Upper lobe of right lung (tissue), 1 donor: ENCODE measurements at regions not wholly inside any gene's neighbourhood (a gene's known extent, or its start where the extent isn't known, plus 50 kb on each side); places are given as distances from the start of the nearest gene placed in this dataset.

Source experiments
- ATAC-seq: fragments of 200-7000 bp; cut with Tn5 transposase; one replicate; pipeline ENCODE4 v1.9.1; 2020; ENCODE audit warnings: mild to moderate bottlenecking, moderate library complexity
- DNase-seq: peaks from one replicate; pipeline ENCODE4 v3.0.0-alpha.2; 2020
- H3K27ac ChIP-seq: fragments of 200-600 bp; one replicate; pipeline ENCODE4 v1.8.0; 2022
- H3K27me3 ChIP-seq: fragments of 200-600 bp; one replicate; pipeline ENCODE4 v1.8.0; 2022; ENCODE audit warnings: mild to moderate bottlenecking
- H3K36me3 ChIP-seq: fragments of 200-600 bp; one replicate; pipeline ENCODE4 v1.8.0; 2022
- H3K4me1 ChIP-seq: fragments of 200-600 bp; one replicate; pipeline ENCODE4 v1.8.0; 2022
- H3K4me3 ChIP-seq: fragments of 200-600 bp; one replicate; pipeline ENCODE4 v1.8.0; 2022; ENCODE audit warnings: mild to moderate bottlenecking
- H3K9me3 ChIP-seq: fragments of 200-600 bp; one replicate; pipeline ENCODE4 v1.8.0; 2022
- intact Hi-C: fragments of 100-400 bp; cut with DNase I; formaldehyde crosslinking; loops from one replicate; pipeline ENCODE4 v1.11.0; 2022
- TF ChIP-seq, protein P1 (sequence below): fragments of 200-600 bp; IDR thresholded peaks from one replicate; pipeline ENCODE4 v1.8.0; 2022; ENCODE audit warnings: antibody characterized with exemption
- donor health status: DM: no; HTN: yes; CAD: no; lungs with severe emphysema.

DNA sequence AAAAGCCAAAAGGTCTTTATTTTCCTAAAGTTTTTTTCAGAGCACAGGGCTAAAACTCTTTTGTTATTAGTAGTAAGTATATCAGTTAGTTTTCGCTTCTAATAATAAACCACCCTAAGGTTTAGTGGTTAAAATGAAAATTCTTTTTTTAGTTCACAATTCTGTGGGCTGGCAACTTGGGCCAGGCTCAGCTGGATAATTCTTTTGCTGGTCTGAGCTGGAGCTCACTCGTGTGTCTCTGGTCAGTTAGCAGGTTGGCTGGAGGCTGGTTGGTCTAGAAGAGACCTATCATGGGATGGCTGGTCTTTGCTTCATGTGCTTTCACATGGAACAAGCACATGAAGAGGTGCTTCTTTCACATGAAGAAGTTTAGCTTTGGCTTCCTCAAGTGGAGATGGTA, 227.1 kb upstream of the LCORL start:
- Histone ChIP-seq H3K36me3 (no peaks in the 10 kb centered on the region), H3K9me3 (no peaks in the 10 kb centered on the region), H3K27ac (no peak overlapping the region), H3K4me3 (no peak overlapping the region), H3K27me3 (no peaks in the 10 kb centered on the region), H3K4me1 (no peaks in the 10 kb centered on the region)
- intact Hi-C loops: no loop called here
- no peak for DNase-seq
- TF ChIP-seq, protein P1, sequence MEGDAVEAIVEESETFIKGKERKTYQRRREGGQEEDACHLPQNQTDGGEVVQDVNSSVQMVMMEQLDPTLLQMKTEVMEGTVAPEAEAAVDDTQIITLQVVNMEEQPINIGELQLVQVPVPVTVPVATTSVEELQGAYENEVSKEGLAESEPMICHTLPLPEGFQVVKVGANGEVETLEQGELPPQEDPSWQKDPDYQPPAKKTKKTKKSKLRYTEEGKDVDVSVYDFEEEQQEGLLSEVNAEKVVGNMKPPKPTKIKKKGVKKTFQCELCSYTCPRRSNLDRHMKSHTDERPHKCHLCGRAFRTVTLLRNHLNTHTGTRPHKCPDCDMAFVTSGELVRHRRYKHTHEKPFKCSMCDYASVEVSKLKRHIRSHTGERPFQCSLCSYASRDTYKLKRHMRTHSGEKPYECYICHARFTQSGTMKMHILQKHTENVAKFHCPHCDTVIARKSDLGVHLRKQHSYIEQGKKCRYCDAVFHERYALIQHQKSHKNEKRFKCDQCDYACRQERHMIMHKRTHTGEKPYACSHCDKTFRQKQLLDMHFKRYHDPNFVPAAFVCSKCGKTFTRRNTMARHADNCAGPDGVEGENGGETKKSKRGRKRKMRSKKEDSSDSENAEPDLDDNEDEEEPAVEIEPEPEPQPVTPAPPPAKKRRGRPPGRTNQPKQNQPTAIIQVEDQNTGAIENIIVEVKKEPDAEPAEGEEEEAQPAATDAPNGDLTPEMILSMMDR: no peak
- no peak for ATAC-seq

DNA sequence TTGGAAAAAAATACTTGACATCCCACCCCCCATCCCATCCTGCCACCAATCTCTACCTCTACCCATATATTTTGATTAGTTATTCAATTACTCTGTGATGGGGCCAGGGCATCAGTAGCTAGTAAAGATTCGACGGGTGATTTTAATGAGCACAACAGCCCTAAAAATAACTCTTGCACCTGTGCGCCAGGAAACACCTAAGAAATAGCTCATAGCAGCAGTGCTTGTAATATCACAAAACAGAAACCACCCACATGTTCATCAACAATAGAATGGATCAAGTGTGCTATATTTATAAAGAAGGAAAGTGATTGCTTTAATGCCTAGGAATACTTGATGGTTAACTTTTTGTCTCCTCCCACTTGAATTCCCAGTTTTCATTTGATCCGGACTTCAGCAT, 225.6 kb upstream of the LCORL start:
- intact Hi-C loops: no loop called here
- DNase-seq: no peak
- Histone ChIP-seq H3K27me3 (no peaks in the 10 kb centered on the region), H3K4me1 (no peaks in the 10 kb centered on the region), H3K4me3 (no peak overlapping the region), H3K27ac (no peak overlapping the region), H3K9me3 (no peaks in the 10 kb centered on the region), H3K36me3 (no peaks in the 10 kb centered on the region)
- no peak for ATAC-seq
- TF ChIP-seq, protein P1: no peak

DNA sequence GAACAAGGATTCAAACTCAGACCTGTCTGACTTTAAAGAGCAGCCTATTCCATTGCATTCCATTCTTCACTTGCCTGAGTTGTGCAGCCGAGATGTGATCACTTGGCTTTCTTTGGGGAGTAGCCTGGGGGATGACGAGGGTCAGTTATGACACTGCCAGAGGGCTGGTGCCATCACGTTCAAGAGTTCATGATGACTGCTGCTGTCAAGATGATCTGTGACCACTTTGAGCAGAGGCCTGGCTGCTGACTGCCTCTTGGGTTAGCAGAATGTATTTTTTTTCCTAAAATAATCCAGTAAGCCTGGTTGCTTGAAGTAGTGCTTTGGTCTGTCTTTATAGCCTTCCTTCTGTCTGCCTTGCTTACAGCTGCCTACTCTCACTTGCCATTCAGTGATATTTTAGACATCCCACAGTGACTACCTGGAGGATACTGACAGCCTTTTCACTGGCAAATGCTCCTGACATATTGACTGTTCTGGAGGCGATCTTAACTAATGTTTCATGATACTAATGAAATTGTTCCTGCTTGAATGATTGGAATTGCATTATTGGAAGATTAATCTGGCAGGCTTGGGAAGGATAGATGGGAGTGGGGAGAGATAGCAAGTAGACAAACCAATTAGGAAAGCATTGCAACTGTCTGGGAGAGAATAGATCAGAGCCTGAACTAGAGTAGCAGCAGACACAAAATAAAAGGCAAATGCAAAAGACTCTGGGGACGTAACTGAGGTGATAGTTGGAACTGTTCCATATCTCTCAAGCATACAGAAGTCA, 221.6 kb upstream of the LCORL start:
- Histone ChIP-seq H3K27me3 (no peaks in the 10 kb centered on the region), H3K4me1 (no peaks in the 10 kb centered on the region), H3K4me3 (no peak overlapping the region), H3K27ac (no peak overlapping the region), H3K9me3 (no peaks in the 10 kb centered on the region), H3K36me3 (no peaks in the 10 kb centered on the region)
- DNase-seq (no peak), ATAC-seq (no peak)
- intact Hi-C loops: no loop called here
- TF ChIP-seq, protein P1: no peak

DNA sequence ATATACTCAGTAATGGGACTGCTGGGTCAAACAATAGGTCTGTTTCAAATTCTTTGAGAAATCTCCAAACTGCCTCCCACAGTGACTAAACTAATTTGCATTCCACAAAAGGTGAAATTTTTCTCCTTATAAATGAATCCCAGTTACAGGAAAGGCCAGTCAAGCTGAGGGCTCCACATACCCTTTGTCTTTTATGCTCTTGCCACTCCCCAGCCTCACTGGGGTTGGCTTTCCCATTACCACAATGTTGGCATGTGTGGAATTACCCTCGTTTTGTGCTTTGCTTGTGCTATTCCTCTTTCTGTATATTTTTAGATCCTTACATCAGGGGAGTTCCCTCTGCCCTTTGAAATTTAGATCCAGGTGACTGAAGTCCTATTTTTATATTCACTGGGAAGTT, 220.2 kb upstream of the LCORL start:
- no peak overlapping the region for H3K27ac ChIP-seq
- TF ChIP-seq, protein P1: no peak
- H3K27me3 ChIP-seq: no peaks in the 10 kb centered on the region
- no peaks in the 10 kb centered on the region for H3K9me3 ChIP-seq
- no peaks in the 10 kb centered on the region for H3K36me3 ChIP-seq
- no peaks in the 10 kb centered on the region for H3K4me1 ChIP-seq
- no peak for DNase-seq
- no peak overlapping the region for H3K4me3 ChIP-seq
- intact Hi-C loops: no loop called here
- no peak for ATAC-seq

DNA sequence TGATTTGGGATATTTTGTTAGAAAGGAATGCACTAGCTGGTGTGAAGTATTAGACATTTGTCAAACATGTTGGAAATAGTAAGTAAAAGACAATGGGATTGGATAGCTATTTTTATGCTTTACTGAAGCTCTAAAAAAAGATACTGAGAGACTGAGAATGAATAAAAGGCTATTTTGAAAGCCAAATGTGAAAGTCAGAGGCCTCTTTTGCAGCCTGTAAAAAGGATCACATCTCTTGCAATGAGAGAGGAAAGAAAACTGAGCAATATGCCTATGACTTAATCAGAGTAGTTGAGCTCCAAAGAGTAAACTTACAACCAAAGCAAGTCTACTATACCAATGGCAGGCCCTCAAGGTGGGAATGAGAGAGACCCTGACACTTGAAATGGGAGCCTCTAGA, 212.6 kb upstream of the LCORL start:
- no peaks in the 10 kb centered on the region for H3K27me3 ChIP-seq
- TF ChIP-seq, protein P1: no peak
- no peak for ATAC-seq
- H3K9me3 ChIP-seq: no peaks in the 10 kb centered on the region
- H3K4me1 ChIP-seq: no peaks in the 10 kb centered on the region
- no peak overlapping the region for H3K4me3 ChIP-seq
- intact Hi-C loops: no loop called here
- no peaks in the 10 kb centered on the region for H3K36me3 ChIP-seq
- DNase-seq: no peak
- no peak overlapping the region for H3K27ac ChIP-seq

DNA sequence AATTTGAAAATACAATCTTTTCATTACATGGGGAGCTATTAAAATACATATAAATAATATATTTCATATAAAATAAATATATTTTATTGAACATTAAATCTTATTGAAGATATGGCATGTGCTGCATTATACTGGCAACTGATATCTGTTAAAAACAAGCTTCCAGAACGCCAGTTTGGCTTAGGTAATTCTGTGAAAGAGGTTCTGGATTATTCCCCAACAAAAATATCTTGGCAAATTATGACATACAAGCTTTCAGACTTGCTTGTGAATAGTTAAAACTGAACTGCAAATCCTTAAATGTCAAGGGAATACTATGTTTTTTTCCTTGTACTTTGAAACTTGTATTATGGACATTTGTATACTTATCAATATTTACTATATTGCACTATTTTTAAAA, 210.2 kb upstream of the LCORL start:
- TF ChIP-seq, protein P1: no peak
- ATAC-seq (no peak), DNase-seq (no peak)
- H3K4me3 ChIP-seq: no peak overlapping the region
- intact Hi-C loops: no loop called here
- H3K9me3 ChIP-seq: no peaks in the 10 kb centered on the region
- no peaks in the 10 kb centered on the region for H3K36me3 ChIP-seq
- H3K27me3 ChIP-seq: no peaks in the 10 kb centered on the region
- H3K4me1 ChIP-seq: no peaks in the 10 kb centered on the region
- H3K27ac ChIP-seq: no peak overlapping the region
